PC-3 (cell line): ENCODE measurements at regions not wholly inside any gene's neighbourhood (a gene's known extent, or its start where the extent isn't known, plus 50 kb on each side); places are given as distances from the start of the nearest gene placed in this dataset.

ENCODE experiments used
- ATAC-seq: fragments of 200-7000 bp; cut with Tn5 transposase; 2 replicates; pipeline ENCODE4 v1.9.1; 2020; ENCODE audit warnings: mild to moderate bottlenecking, moderate library complexity
- BruUV-seq: library from RNA; stranded (reverse); fragments of 400-500 nt; replicated peaks from 2 replicates; lab custom pipeline; 2021; lab: Mats Ljungman, UMichigan
- CTCF ChIA-PET: fragments of 300-600 bp; sonication (Branson Sonifier 250); formaldehyde crosslinking; loops from one replicate; lab custom pipeline; 2022; ENCODE audit warnings: antibody characterized with exemption; lab: Charles Lee
- POLR2A ChIA-PET: fragments of 300-600 bp; sonication (Branson Sonifier 250); formaldehyde crosslinking; loops from one replicate; lab custom pipeline; 2022; ENCODE audit warnings: antibody characterized with exemption; ENCODE audit not compliant: unreplicated experiment; lab: Charles Lee
- DNase-seq: peaks from one replicate; pipeline ENCODE4 v3.0.0-alpha.2; 2015
- H2AFZ ChIP-seq: fragments of 300-600 bp; sonication (generic); 2 replicates; pipeline ENCODE4 v1.6.0; 2016; ENCODE audit warnings: antibody characterized with exemption, low read length
- H3F3A ChIP-seq: fragments of 300-600 bp; sonication (generic); one replicate; pipeline ENCODE4 v1.6.0; 2017; ENCODE audit warnings: antibody characterized with exemption, low read length, control low read depth, mild to moderate bottlenecking; ENCODE audit not compliant: unreplicated experiment
- H3K27ac ChIP-seq: fragments of 300-600 bp; sonication (generic); 2 replicates; pipeline ENCODE4 v1.5.1; 2016; ENCODE audit warnings: mild to moderate bottlenecking, low read length
- H3K27me3 ChIP-seq: fragments of 300-600 bp; sonication (generic); 2 replicates; pipeline ENCODE4 v1.6.1; 2016; ENCODE audit warnings: low read length, mixed read lengths
- H3K36me3 ChIP-seq: fragments of 300-600 bp; sonication (generic); 2 replicates; pipeline ENCODE4 v1.6.1; 2016; ENCODE audit warnings: low read depth, mixed run types, low read length, mixed read lengths
- H3K4me1 ChIP-seq: fragments of 300-600 bp; sonication (generic); 2 replicates; pipeline ENCODE4 v1.5.1; 2016; ENCODE audit warnings: low read length; ENCODE audit not compliant: insufficient read depth
- H3K4me2 ChIP-seq: fragments of 300-600 bp; sonication (generic); 2 replicates; pipeline ENCODE4 v1.6.0; 2016; ENCODE audit warnings: low read length
- H3K4me3 ChIP-seq: fragments of 300-600 bp; sonication (generic); 2 replicates; pipeline ENCODE4 v1.5.1; 2016; ENCODE audit warnings: mild to moderate bottlenecking, low read length, mixed read lengths
- H3K79me2 ChIP-seq: fragments of 300-600 bp; sonication (generic); 2 replicates; pipeline ENCODE4 v1.6.1; 2017; ENCODE audit warnings: low read length, mixed read lengths
- H3K9ac ChIP-seq: fragments of 300-600 bp; sonication (generic); 2 replicates; pipeline ENCODE4 v1.6.0; 2016; ENCODE audit warnings: mild to moderate bottlenecking, low read length
- H3K9me2 ChIP-seq: fragments of 300-600 bp; sonication (generic); replicated peaks from 2 replicates; pipeline ENCODE4 v1.6.1; 2016; ENCODE audit warnings: mixed run types, low read length, mixed read lengths
- H3K9me3 ChIP-seq: fragments of 300-600 bp; sonication (generic); 2 replicates; pipeline ENCODE4 v1.6.1; 2016; ENCODE audit warnings: low read length, mixed read lengths
- H4K20me1 ChIP-seq: fragments of 300-600 bp; sonication (generic); 2 replicates; pipeline ENCODE4 v1.6.1; 2016; ENCODE audit warnings: low read length, mixed read lengths
- CTCF ChIP-seq: fragments of 300-600 bp; sonication (generic); conservative IDR thresholded peaks from 2 replicates; pipeline ENCODE4 v1.5.1; 2017; ENCODE audit warnings: antibody characterized with exemption, low read depth, mild to moderate bottlenecking, low read length
- EZH2 ChIP-seq: fragments of 300-600 bp; sonication (generic); IDR thresholded peaks from one replicate; pipeline ENCODE4 v1.6.1; 2017; ENCODE audit warnings: antibody characterized with exemption, mild to moderate bottlenecking, low read length; ENCODE audit not compliant: unreplicated experiment
- EZH2phosphoT487 ChIP-seq: fragments of 300-600 bp; sonication (generic); IDR thresholded peaks from 2 replicates; pipeline ENCODE4 v1.6.1; 2018; ENCODE audit warnings: mild to moderate bottlenecking, antibody characterized with exemption, low read length, borderline replicate concordance
- intact Hi-C: fragments of 100-400 bp; cut with micrococcal nuclease; formaldehyde crosslinking; loops from 2 replicates; pipeline ENCODE4 v1.9.0; 2023

- ATAC-seq (no peak), DNase-seq (no peak)
- no TSS peak for BruUV-seq
- Histone ChIP-seq H3K4me2 (no peak overlapping the region), H3F3A (no peaks in the 10 kb centered on the region), H3K9me2 (no peaks in the 10 kb centered on the region), H3K4me1 (peaks cover 42% of the 10 kb centered on the region), H3K4me3 (no peak overlapping the region), H3K36me3 (no peaks in the 10 kb centered on the region), H3K9ac (no peak overlapping the region), H3K27ac (no peak overlapping the region), H3K27me3 (no peaks in the 10 kb centered on the region), H3K79me2 (no peaks in the 10 kb centered on the region), H4K20me1 (no peaks in the 10 kb centered on the region), H2AFZ (no peak overlapping the region), H3K9me3 (no peaks in the 10 kb centered on the region)
- CTCF ChIA-PET: no interaction called here
- POLR2A ChIA-PET: no interaction called here
- intact Hi-C loops: no loop called here
- TF ChIP-seq EZH2 (no peak), CTCF (no peak), EZH2phosphoT487 (no peak)
Observed at GRCh38 chr20:23157734-23158133, 71.6 kb upstream of the CD93 start.

GRCh38 chr20:23156842-23157423 is 70.8 kb upstream of the CD93 start:
- Histone ChIP-seq H3K9me2 (no peaks in the 10 kb centered on the region), H2AFZ (no peak overlapping the region), H3K4me2 (0 out of 2 replicates have a peak overlapping the region, but pooled peaks have one; percentile 57), H3K9me3 (no peaks in the 10 kb centered on the region), H3K4me3 (no peak overlapping the region), H3K9ac (peak overlapping the region; percentile 44), H4K20me1 (no peaks in the 10 kb centered on the region), H3F3A (no peaks in the 10 kb centered on the region), H3K27me3 (no peaks in the 10 kb centered on the region), H3K4me1 (peaks cover 39% of the 10 kb centered on the region), H3K36me3 (no peaks in the 10 kb centered on the region), H3K27ac (peak overlapping the region; percentile 77), H3K79me2 (no peaks in the 10 kb centered on the region)
- CTCF ChIA-PET: no interaction called here
- intact Hi-C loops: no loop called here
- TF ChIP-seq EZH2 (no peak), EZH2phosphoT487 (no peak), CTCF (no peak)
- POLR2A ChIA-PET: no interaction called here
- DNase-seq (no peak), ATAC-seq (no peak)
- no TSS peak for BruUV-seq

GRCh38 chr20:23156170-23156841 is 70.2 kb upstream of the CD93 start:
- Histone ChIP-seq H3K9me3 (no peaks in the 10 kb centered on the region), H3K9ac (peak overlapping the region; percentile 44), H3K79me2 (no peaks in the 10 kb centered on the region), H3K4me2 (peak overlapping the region; percentile 57), H3K27ac (peak overlapping the region; percentile 77), H3K9me2 (no peaks in the 10 kb centered on the region), H4K20me1 (no peaks in the 10 kb centered on the region), H3K4me1 (peaks cover 37% of the 10 kb centered on the region), H3K36me3 (no peaks in the 10 kb centered on the region), H3K4me3 (peak overlapping the region; percentile 14; the same call in 1 of the 2 replicates), H3F3A (no peaks in the 10 kb centered on the region), H3K27me3 (no peaks in the 10 kb centered on the region), H2AFZ (peak overlapping the region; percentile 20; the same call in 1 of the 2 replicates)
- intact Hi-C loops: no loop called here
- ATAC-seq: peak; percentile 91
- peak; percentile 86 for DNase-seq
- CTCF ChIA-PET: no interaction called here
- POLR2A ChIA-PET: no interaction called here
- no TSS peak for BruUV-seq
- TF ChIP-seq EZH2phosphoT487 (no peak), CTCF (no peak), EZH2 (no peak)
